BE2C (cell line): ENCODE measurements at regions not wholly inside any gene's neighbourhood (a gene's known extent, or its start where the extent isn't known, plus 50 kb on each side); places are given as distances from the start of the nearest gene placed in this dataset.

Source experiments
- DNase-seq: peaks from one replicate; pipeline ENCODE4 v3.0.0-alpha.2; 2020
- H3K27me3 ChIP-seq: fragments of 250-450 bp; sonication (Bioruptor Pico); 2 replicates; pipeline ENCODE4 v1.5.1; 2020; ENCODE audit warnings: mild to moderate bottlenecking
- H3K36me3 ChIP-seq: fragments of 250-450 bp; sonication (Bioruptor Pico); 2 replicates; pipeline ENCODE4 v1.5.1; 2020; ENCODE audit warnings: mild to moderate bottlenecking
- H3K4me1 ChIP-seq: fragments of 250-450 bp; sonication (Bioruptor Pico); 2 replicates; pipeline ENCODE4 v1.5.1; 2020
- H3K4me3 ChIP-seq: 2 replicates; pipeline ENCODE4 v1.5.1; 2011; ENCODE audit warnings: low read depth, low read length
- H3K9me3 ChIP-seq: fragments of 250-450 bp; sonication (Bioruptor Pico); 2 replicates; pipeline ENCODE4 v1.5.1; 2020
- CTCF ChIP-seq: IDR thresholded peaks from 2 replicates; pipeline ENCODE4 v1.5.1; 2012; ENCODE audit warnings: mild to moderate bottlenecking, low read depth, low read length

- H3K4me1 ChIP-seq = no peaks in the 10 kb centered on the region
- no peak for TF ChIP-seq CTCF
- no peaks in the 10 kb centered on the region for H3K27me3 ChIP-seq
- DNase-seq = no peak
- H3K9me3 ChIP-seq = no peaks in the 10 kb centered on the region
- H3K36me3 ChIP-seq = no peaks in the 10 kb centered on the region
- H3K4me3 ChIP-seq = no peak overlapping the region
Measured at GRCh38 chr15:70573121-70573850, 190.1 kb downstream of the UACA start.

- no peak overlapping the region for H3K4me3 ChIP-seq
- DNase-seq = no peak
- H3K36me3 ChIP-seq = no peaks in the 10 kb centered on the region
- no peaks in the 10 kb centered on the region for H3K4me1 ChIP-seq
- no peak for TF ChIP-seq CTCF
- H3K9me3 ChIP-seq = no peaks in the 10 kb centered on the region
- H3K27me3 ChIP-seq = no peaks in the 10 kb centered on the region
Measured at GRCh38 chr15:70569714-70570231, 193.6 kb downstream of the UACA start.

GRCh38 chr15:70569091-70569713 lies 194.2 kb downstream of the UACA start:
- no peaks in the 10 kb centered on the region for H3K27me3 ChIP-seq
- no peaks in the 10 kb centered on the region for H3K4me1 ChIP-seq
- H3K4me3 ChIP-seq = no peak overlapping the region
- DNase-seq = no peak
- H3K9me3 ChIP-seq = no peaks in the 10 kb centered on the region
- TF ChIP-seq CTCF = peak; percentile 60
- H3K36me3 ChIP-seq = no peaks in the 10 kb centered on the region

GRCh38 chr15:70566989-70567388 lies 196.4 kb downstream of the UACA start:
- Histone ChIP-seq H3K4me1 (no peaks in the 10 kb centered on the region), H3K4me3 (no peak overlapping the region), H3K36me3 (no peaks in the 10 kb centered on the region), H3K9me3 (no peaks in the 10 kb centered on the region), H3K27me3 (no peaks in the 10 kb centered on the region)
- no peak for TF ChIP-seq CTCF
- no peak for DNase-seq

GRCh38 chr15:70566047-70566835 lies 197.1 kb downstream of the UACA start:
- H3K36me3 ChIP-seq = no peaks in the 10 kb centered on the region
- H3K4me3 ChIP-seq = no peak overlapping the region
- no peaks in the 10 kb centered on the region for H3K27me3 ChIP-seq
- no peak for TF ChIP-seq CTCF
- no peaks in the 10 kb centered on the region for H3K9me3 ChIP-seq
- DNase-seq = no peak
- no peaks in the 10 kb centered on the region for H3K4me1 ChIP-seq
